K562 (cell line): ENCODE measurements at regions not wholly inside any gene's neighbourhood (a gene's known extent, or its start where the extent isn't known, plus 50 kb on each side); places are given as distances from the start of the nearest gene placed in this dataset.

ENCODE experiments used
- ARID1B ChIP-seq: fragments of 450-650 bp; IDR thresholded peaks from 2 replicates; pipeline ENCODE4 v1.6.1; 2016; ENCODE audit warnings: antibody characterized with exemption, mild to moderate bottlenecking, inconsistent platforms
- E2F5 ChIP-seq: sonication (generic); formaldehyde crosslinking; IDR thresholded peaks from 2 replicates; pipeline ENCODE4 v1.8.0; 2022; ENCODE audit warnings: mild to moderate bottlenecking, missing genetic modification reagents
- GATAD2A ChIP-seq: fragments of 450-650 bp; IDR thresholded peaks from 2 replicates; pipeline ENCODE4 v1.6.1; 2017
- HOMEZ ChIP-seq: fragments of 250-450 bp; sonication (Bioruptor Pico); IDR thresholded peaks from 2 replicates; pipeline ENCODE4 v1.4.0; 2020; ENCODE audit warnings: mild to moderate bottlenecking, moderate library complexity
- MAZ ChIP-seq, 2 experiments: fragments of 450-650 bp in 1 of 2; sonication (generic) in 1 of 2; formaldehyde crosslinking; IDR thresholded peaks in 1 of 2; conservative IDR thresholded peaks in 1 of 2; 2 replicates each; pipeline versions ENCODE4 v1.4.0 to v1.5.0; 2020; ENCODE audit warnings: mild to moderate bottlenecking in 1 of 2, missing genetic modification reagents in 1 of 2
- MEF2D ChIP-seq: conservative IDR thresholded peaks from 2 replicates; pipeline ENCODE4 v1.6.1; 2016; ENCODE audit warnings: low read depth, missing genetic modification characterization, missing compliant biosample characterization
- RBM39 ChIP-seq: fragments of 200-400 bp; formaldehyde crosslinking; optimal IDR thresholded peaks from 2 replicates; pipeline ENCODE3; 2018; ENCODE audit warnings: low read depth, low read length
- RFX7 ChIP-seq: fragments of 250-450 bp; sonication (Bioruptor Pico); IDR thresholded peaks from 2 replicates; pipeline ENCODE4 v1.5.1; 2021; ENCODE audit warnings: mild to moderate bottlenecking
- SIRT6 ChIP-seq: IDR thresholded peaks from one replicate; pipeline ENCODE4 v1.6.1; 2012; ENCODE audit warnings: low read depth, mild to moderate bottlenecking, control low read depth, inconsistent platforms, low read length, moderate library complexity
- TSC22D4 ChIP-seq: fragments of 450-650 bp; IDR thresholded peaks from 2 replicates; pipeline ENCODE4 v1.6.1; 2016; ENCODE audit warnings: missing genetic modification characterization, missing biosample characterization, control low read depth
- ZNF699 ChIP-seq: fragments of 250-450 bp; sonication (Bioruptor Pico); IDR thresholded peaks from 2 replicates; pipeline ENCODE4 v1.8.0; 2021; ENCODE audit warnings: mild to moderate bottlenecking, moderate library complexity; ENCODE audit not compliant: insufficient replicate concordance
- TF ChIP-seq, protein P1 (sequence below): IDR thresholded peaks from 3 replicates; pipeline ENCODE4 v1.6.1; 2011; ENCODE audit warnings: borderline replicate concordance, mild to moderate bottlenecking, moderate library complexity; ENCODE audit not compliant: insufficient read length; ENCODE audit errors: extremely low read depth
- TF ChIP-seq, protein P2 (sequence below): fragments of 250-450 bp; sonication (Bioruptor Pico); IDR thresholded peaks from 2 replicates; pipeline ENCODE4 v1.4.0; 2020

DNA sequence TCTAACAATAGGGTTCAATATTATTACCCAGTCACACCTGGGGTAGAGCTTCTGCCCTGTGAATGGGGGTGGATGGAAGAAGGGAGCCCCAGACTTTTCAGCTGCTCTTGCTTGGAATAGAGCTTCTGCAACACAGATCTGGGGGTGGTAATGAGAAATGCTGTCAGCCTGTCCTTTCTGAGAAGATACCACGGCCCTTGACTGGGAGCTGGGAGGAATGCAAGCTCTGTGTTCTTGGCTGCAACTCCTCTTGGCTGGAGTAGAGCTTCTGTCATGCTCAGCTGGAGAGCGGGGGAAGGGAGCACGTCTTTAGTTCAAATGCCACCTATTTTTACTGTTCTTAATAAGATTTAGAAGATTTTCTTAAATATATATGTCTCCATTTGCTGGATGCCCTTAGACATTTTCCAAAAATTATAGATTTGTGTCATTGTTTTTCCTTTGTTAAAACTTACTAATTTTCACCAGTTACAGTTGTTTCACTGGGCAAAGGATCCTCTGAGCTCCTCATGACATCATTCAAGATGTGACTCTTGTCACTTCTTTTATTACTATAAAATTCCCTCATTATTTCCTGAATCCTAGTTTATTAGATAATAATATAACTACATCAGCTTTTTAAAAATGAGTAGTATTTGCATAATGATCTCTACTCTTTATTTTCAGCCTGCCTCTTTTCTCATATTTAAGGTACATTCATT lies 180.0 kb upstream of the TGFBR2 start (continued):
- TF ChIP-seq, protein P1, sequence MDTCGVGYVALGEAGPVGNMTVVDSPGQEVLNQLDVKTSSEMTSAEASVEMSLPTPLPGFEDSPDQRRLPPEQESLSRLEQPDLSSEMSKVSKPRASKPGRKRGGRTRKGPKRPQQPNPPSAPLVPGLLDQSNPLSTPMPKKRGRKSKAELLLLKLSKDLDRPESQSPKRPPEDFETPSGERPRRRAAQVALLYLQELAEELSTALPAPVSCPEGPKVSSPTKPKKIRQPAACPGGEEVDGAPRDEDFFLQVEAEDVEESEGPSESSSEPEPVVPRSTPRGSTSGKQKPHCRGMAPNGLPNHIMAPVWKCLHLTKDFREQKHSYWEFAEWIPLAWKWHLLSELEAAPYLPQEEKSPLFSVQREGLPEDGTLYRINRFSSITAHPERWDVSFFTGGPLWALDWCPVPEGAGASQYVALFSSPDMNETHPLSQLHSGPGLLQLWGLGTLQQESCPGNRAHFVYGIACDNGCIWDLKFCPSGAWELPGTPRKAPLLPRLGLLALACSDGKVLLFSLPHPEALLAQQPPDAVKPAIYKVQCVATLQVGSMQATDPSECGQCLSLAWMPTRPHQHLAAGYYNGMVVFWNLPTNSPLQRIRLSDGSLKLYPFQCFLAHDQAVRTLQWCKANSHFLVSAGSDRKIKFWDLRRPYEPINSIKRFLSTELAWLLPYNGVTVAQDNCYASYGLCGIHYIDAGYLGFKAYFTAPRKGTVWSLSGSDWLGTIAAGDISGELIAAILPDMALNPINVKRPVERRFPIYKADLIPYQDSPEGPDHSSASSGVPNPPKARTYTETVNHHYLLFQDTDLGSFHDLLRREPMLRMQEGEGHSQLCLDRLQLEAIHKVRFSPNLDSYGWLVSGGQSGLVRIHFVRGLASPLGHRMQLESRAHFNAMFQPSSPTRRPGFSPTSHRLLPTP, result no peak
- TF ChIP-seq MAZ (CRISPR knock-in tag; conservative IDR thresholded peaks at IDR 0.05 in 1 of 2, IDR thresholded peaks at IDR 0.05 in 1 of 2) (no peak), TSC22D4 (tag) (no peak), ARID1B (no peak), GATAD2A (no peak), RBM39 (no peak), MEF2D (no peak), HOMEZ (no peak), RFX7 (CRISPR knock-in tag) (no peak), SIRT6 (no peak), ZNF699 (CRISPR knock-in tag) (no peak), E2F5 (CRISPR knock-in tag) (no peak)
- TF ChIP-seq, protein P2, sequence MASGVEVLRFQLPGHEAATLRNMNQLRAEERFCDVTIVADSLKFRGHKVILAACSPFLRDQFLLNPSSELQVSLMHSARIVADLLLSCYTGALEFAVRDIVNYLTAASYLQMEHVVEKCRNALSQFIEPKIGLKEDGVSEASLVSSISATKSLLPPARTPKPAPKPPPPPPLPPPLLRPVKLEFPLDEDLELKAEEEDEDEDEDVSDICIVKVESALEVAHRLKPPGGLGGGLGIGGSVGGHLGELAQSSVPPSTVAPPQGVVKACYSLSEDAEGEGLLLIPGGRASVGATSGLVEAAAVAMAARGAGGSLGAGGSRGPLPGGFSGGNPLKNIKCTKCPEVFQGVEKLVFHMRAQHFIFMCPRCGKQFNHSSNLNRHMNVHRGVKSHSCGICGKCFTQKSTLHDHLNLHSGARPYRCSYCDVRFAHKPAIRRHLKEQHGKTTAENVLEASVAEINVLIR (CRISPR knock-in tag), result no peak
- TF ChIP-seq, all 486 proteins: peak for 0
